ENCODE measurements at regions not wholly inside any gene's neighbourhood (a gene's known extent, or its start where the extent isn't known, plus 50 kb on each side); places are given as distances from the start of the nearest gene placed in this dataset.

GRCh38 chr21:10270211-10270610 lies 251.2 kb upstream of the TPTE start:
- DNase-seq (ENCODE audit: low read depth) = peak; percentile 45

- peak; percentile 5 for DNase-seq (ENCODE audit: low read depth)
These were observed 249.6 kb upstream of the TPTE start for GRCh38 chr21:10271666-10272207.

GRCh38 chr21:10272216-10272615 lies 249.2 kb upstream of the TPTE start:
- peak; percentile 73 for DNase-seq (ENCODE audit: low read depth)

GRCh38 chr21:10273196-10273595 lies 248.2 kb upstream of the TPTE start:
- no peak for DNase-seq (ENCODE audit: low read depth)

GRCh38 chr21:10273794-10274338 lies 247.5 kb upstream of the TPTE start:
- DNase-seq (ENCODE audit: low read depth) = peak; percentile 7

Measured in HT1080 (cell line).